GM10266 (cell line): ENCODE measurements at regions not wholly inside any gene's neighbourhood (a gene's known extent, or its start where the extent isn't known, plus 50 kb on each side); places are given as distances from the start of the nearest gene placed in this dataset.
"Not testable (repeated sequence)": the region's sequence is repeated elsewhere in the genome, so short reads cannot be mapped to it uniquely, and the experiment has no call there.

Experiments used
- DNase-seq: peaks from one replicate; pipeline ENCODE4 v3.0.0; 2012; ENCODE audit errors: extremely low spot score
- CTCF ChIP-seq: IDR thresholded peaks from 2 replicates; pipeline ENCODE4 v1.5.1; 2012; ENCODE audit warnings: mild to moderate bottlenecking, low read depth; ENCODE audit not compliant: control insufficient read depth, insufficient read depth; ENCODE audit errors: missing control alignments

GRCh38 chr3:164416491-164417222, 661.6 kb downstream of the SI start:
- DNase-seq = no peak
- no peak for TF ChIP-seq CTCF

GRCh38 chr3:164408326-164408725, 670.0 kb downstream of the SI start:
- DNase-seq = no peak

GRCh38 chr3:164407111-164407510, 671.2 kb downstream of the SI start:
- TF ChIP-seq CTCF = no peak
- DNase-seq = no peak

More at GRCh38 chr3:164408326-164408725, 670.0 kb downstream of the SI start:
- no peak for TF ChIP-seq CTCF

- no peak for DNase-seq
- no peak for TF ChIP-seq CTCF
Measured at GRCh38 chr3:164406281-164406680, 672.0 kb downstream of the SI start.

GRCh38 chr3:164401923-164402322, 676.4 kb downstream of the SI start:
- TF ChIP-seq CTCF = no peak
- DNase-seq = no peak

- not testable (repeated sequence) for DNase-seq
Measured at GRCh38 chr3:164401440-164401839, 676.9 kb downstream of the SI start.

GRCh38 chr3:164397462-164397861, 680.8 kb downstream of the SI start:
- no peak for TF ChIP-seq CTCF
- DNase-seq = no peak

- no peak for DNase-seq
- TF ChIP-seq CTCF = no peak
Measured at GRCh38 chr3:164393171-164393570, 685.1 kb downstream of the SI start.
